Osteoblast (primary cell): ENCODE measurements at regions not wholly inside any gene's neighbourhood (a gene's known extent, or its start where the extent isn't known, plus 50 kb on each side); places are given as distances from the start of the nearest gene placed in this dataset.
A peak's percentile ranks its signal among the peaks of the same experiment; 100 is the strongest.

Source experiments
- DNase-seq: peaks from one replicate; pipeline ENCODE4 v3.0.0; 2011; ENCODE audit warnings: low spot score, mixed read lengths; ENCODE audit not compliant: insufficient read length; ENCODE audit errors: missing footprints
- H2AFZ ChIP-seq: 2 replicates; pipeline ENCODE4 v1.6.0; 2011; ENCODE audit warnings: mild to moderate bottlenecking, low read length
- H3K27ac ChIP-seq: 2 replicates; pipeline ENCODE4 v1.5.1; 2011; ENCODE audit warnings: mild to moderate bottlenecking, low read depth, low read length, moderate library complexity
- H3K27me3 ChIP-seq: 2 replicates; pipeline ENCODE4 v1.6.0; 2012; ENCODE audit warnings: mild to moderate bottlenecking, control low read depth, inconsistent platforms, low read length, moderate library complexity; ENCODE audit not compliant: insufficient read depth
- H3K36me3 ChIP-seq: 2 replicates; pipeline ENCODE4 v1.5.1; 2011; ENCODE audit warnings: mild to moderate bottlenecking, low read length, control low read depth, moderate library complexity; ENCODE audit not compliant: insufficient read depth
- H3K4me1 ChIP-seq: 2 replicates; pipeline ENCODE4 v1.5.1; 2011; ENCODE audit warnings: mild to moderate bottlenecking, low read length, control low read depth, moderate library complexity; ENCODE audit not compliant: insufficient read depth
- H3K4me2 ChIP-seq: 2 replicates; pipeline ENCODE4 v1.6.0; 2011; ENCODE audit warnings: mild to moderate bottlenecking, low read length; ENCODE audit not compliant: insufficient read depth
- H3K4me3 ChIP-seq: fragments of 200-600 bp; sonication (generic); 3 replicates; pipeline ENCODE4 v1.5.1; 2012; ENCODE audit warnings: mild to moderate bottlenecking, low read length, inconsistent platforms; ENCODE audit not compliant: insufficient read depth
- H3K79me2 ChIP-seq: 2 replicates; pipeline ENCODE4 v1.6.0; 2012; ENCODE audit warnings: mild to moderate bottlenecking, low read length, control low read depth, inconsistent platforms; ENCODE audit not compliant: insufficient read depth
- H3K9me3 ChIP-seq: 2 replicates; pipeline ENCODE4 v1.5.1; 2011; ENCODE audit warnings: low read depth, low read length, control low read depth
- H4K20me1 ChIP-seq: 2 replicates; pipeline ENCODE4 v1.6.0; 2012; ENCODE audit warnings: mild to moderate bottlenecking, low read length, control low read depth; ENCODE audit not compliant: insufficient read depth
- TF ChIP-seq, protein P1 (sequence below): IDR thresholded peaks from 2 replicates; pipeline ENCODE4 v1.5.1; 2011; ENCODE audit warnings: mild to moderate bottlenecking, low read depth, low read length, moderate library complexity; ENCODE audit errors: extremely low read depth

GRCh38 chr5:126338635-126339034 is 84.6 kb upstream of the GRAMD2B start:
- TF ChIP-seq, protein P1, sequence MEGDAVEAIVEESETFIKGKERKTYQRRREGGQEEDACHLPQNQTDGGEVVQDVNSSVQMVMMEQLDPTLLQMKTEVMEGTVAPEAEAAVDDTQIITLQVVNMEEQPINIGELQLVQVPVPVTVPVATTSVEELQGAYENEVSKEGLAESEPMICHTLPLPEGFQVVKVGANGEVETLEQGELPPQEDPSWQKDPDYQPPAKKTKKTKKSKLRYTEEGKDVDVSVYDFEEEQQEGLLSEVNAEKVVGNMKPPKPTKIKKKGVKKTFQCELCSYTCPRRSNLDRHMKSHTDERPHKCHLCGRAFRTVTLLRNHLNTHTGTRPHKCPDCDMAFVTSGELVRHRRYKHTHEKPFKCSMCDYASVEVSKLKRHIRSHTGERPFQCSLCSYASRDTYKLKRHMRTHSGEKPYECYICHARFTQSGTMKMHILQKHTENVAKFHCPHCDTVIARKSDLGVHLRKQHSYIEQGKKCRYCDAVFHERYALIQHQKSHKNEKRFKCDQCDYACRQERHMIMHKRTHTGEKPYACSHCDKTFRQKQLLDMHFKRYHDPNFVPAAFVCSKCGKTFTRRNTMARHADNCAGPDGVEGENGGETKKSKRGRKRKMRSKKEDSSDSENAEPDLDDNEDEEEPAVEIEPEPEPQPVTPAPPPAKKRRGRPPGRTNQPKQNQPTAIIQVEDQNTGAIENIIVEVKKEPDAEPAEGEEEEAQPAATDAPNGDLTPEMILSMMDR = no peak
- Histone ChIP-seq H3K4me3 (no peak overlapping the region), H3K27ac (no peak overlapping the region), H2AFZ (peak overlapping the region; percentile 31), H3K36me3 (no peaks in the 10 kb centered on the region), H3K79me2 (no peaks in the 10 kb centered on the region), H3K4me1 (no peaks in the 10 kb centered on the region), H3K27me3 (no peaks in the 10 kb centered on the region), H4K20me1 (no peaks in the 10 kb centered on the region), H3K4me2 (no peak overlapping the region), H3K9me3 (no peaks in the 10 kb centered on the region)
- DNase-seq = no peak

DNA sequence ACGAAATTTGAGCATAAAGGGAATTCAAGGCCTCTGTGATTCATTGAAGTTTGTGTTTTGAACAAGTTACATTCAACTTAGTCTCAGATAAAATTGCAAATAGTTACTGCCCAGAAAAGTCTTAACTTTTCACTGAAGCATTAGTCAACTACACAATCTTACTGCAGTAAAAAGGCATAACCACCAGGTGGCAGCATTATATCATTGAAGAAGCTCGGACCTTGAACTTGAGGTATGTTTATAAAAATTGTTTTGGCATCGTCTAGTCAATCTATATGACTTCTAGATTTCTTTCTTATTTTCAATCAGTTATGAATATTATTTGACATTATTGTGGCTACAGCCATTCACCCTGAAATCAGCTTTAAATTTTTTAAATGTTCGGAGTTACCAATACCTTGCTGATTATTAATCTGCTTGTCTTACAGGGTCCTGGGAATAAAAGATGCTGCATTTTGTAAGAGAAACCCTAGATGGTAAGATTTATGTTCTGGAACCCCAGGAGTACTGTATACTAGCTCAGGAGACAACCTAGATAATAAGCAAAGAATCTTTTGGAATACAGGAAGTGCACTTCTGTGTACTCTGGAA is 83.9 kb upstream of the GRAMD2B start:
- Histone ChIP-seq H3K9me3 (no peaks in the 10 kb centered on the region), H3K27me3 (no peaks in the 10 kb centered on the region), H2AFZ (peak overlapping the region; percentile 52), H3K4me3 (no peak overlapping the region), H3K27ac (no peak overlapping the region), H3K36me3 (no peaks in the 10 kb centered on the region), H4K20me1 (no peaks in the 10 kb centered on the region), H3K79me2 (no peaks in the 10 kb centered on the region), H3K4me1 (no peaks in the 10 kb centered on the region), H3K4me2 (no peak overlapping the region)
- DNase-seq = peak; percentile 87
- TF ChIP-seq, protein P1 = peak; percentile 72

- TF ChIP-seq, protein P1 = no peak
- Histone ChIP-seq H4K20me1 (no peaks in the 10 kb centered on the region), H3K79me2 (no peaks in the 10 kb centered on the region), H3K4me3 (no peak overlapping the region), H3K27me3 (no peaks in the 10 kb centered on the region), H3K4me1 (no peaks in the 10 kb centered on the region), H3K9me3 (no peaks in the 10 kb centered on the region), H2AFZ (no peak overlapping the region), H3K27ac (no peak overlapping the region), H3K36me3 (no peaks in the 10 kb centered on the region), H3K4me2 (no peak overlapping the region)
- DNase-seq = no peak
Observed at GRCh38 chr5:126341906-126342630, 81.1 kb upstream of the GRAMD2B start.

DNA sequence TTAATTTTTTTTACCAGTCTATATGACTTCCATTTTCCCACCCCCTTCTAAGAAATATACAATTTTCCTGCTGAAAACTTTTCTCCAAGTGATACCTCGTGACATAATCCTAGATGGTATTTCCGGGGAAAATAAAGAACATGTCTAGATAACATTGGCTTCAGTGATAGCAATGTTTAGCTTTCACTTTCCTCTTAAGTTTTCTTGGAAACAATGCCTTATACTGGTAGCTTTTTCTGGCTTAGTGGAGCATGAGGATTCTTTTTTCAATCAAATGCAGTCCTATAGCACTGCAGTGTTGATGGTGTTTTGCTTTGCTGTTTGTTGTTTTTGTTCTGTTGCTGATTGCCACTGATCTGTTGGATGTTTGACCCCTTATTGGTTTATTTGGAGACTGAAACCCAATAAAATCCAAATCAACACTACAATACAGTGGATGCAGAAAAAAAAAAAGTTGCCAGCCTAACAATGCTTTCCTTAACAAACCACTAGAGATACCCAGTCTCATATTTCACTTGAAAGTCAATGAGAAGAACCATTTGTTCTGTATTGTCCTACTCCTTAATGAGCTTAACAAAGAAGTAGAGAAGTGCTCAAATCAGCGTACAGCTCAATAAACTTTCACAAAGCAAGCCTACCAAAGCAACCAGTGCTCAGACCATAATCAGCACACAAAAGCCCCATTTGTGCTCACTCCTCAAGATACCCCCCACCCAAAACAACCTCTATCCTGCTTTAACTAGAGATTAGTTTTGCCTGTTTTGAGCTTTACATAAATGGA is 74.2 kb upstream of the GRAMD2B start:
- peaks cover 22% of the 10 kb centered on the region for H3K4me1 ChIP-seq
- H3K27me3 ChIP-seq = no peaks in the 10 kb centered on the region
- H3K79me2 ChIP-seq = no peaks in the 10 kb centered on the region
- H3K4me2 ChIP-seq = peak overlapping the region; percentile 42
- no peaks in the 10 kb centered on the region for H4K20me1 ChIP-seq
- peak overlapping the region; percentile 21 for H2AFZ ChIP-seq
- no peak overlapping the region for H3K27ac ChIP-seq
- TF ChIP-seq, protein P1 = no peak
- H3K36me3 ChIP-seq = no peaks in the 10 kb centered on the region
- no peak for DNase-seq
- no peaks in the 10 kb centered on the region for H3K9me3 ChIP-seq
- no peak overlapping the region for H3K4me3 ChIP-seq
